ENCODE measurements at regions not wholly inside any gene's neighbourhood (a gene's known extent, or its start where the extent isn't known, plus 50 kb on each side); places are given as distances from the start of the nearest gene placed in this dataset.

DNA sequence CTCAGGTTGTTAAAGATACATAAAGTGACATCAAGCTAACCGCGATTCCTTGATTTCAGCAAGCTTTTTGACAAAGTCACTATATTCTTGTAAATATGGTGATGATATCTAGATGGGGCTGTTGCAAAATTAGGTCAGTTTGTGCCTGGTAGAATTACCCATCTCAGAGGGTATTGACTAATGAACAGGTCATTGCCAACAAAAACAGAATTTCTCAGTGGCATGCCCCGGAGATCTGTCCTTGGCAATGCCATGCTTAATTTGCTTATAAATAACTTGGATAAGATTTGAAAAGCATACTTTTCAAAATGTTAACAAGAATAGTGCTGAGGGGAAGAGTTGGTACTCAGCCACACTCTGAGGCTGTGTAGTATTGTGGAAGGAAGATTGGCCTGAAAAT is 783.3 kb upstream of the SEMA6A start:
- TF ChIP-seq, protein P1, sequence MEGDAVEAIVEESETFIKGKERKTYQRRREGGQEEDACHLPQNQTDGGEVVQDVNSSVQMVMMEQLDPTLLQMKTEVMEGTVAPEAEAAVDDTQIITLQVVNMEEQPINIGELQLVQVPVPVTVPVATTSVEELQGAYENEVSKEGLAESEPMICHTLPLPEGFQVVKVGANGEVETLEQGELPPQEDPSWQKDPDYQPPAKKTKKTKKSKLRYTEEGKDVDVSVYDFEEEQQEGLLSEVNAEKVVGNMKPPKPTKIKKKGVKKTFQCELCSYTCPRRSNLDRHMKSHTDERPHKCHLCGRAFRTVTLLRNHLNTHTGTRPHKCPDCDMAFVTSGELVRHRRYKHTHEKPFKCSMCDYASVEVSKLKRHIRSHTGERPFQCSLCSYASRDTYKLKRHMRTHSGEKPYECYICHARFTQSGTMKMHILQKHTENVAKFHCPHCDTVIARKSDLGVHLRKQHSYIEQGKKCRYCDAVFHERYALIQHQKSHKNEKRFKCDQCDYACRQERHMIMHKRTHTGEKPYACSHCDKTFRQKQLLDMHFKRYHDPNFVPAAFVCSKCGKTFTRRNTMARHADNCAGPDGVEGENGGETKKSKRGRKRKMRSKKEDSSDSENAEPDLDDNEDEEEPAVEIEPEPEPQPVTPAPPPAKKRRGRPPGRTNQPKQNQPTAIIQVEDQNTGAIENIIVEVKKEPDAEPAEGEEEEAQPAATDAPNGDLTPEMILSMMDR (conservative IDR thresholded peaks at IDR 0.05; ENCODE audit: low read depth in 2 of 2) = no peak
- TF ChIP-seq EZH2 (IDR thresholded peaks at IDR 0.05; ENCODE audit: low read depth, unreplicated experiment) (no peak), JUNB (IDR thresholded peaks at IDR 0.05; ENCODE audit: unreplicated experiment) (no peak), EZH2phosphoT487 (IDR thresholded peaks at IDR 0.05; ENCODE audit: unreplicated experiment) (no peak), POLR2AphosphoS5 (IDR thresholded peaks at IDR 0.05; ENCODE audit: low read depth) (no peak), CREB1 (CRISPR knock-in tag; IDR thresholded peaks at IDR 0.05; ENCODE audit: low read depth) (no peak), ZNF114 (CRISPR knock-in tag; IDR thresholded peaks at IDR 0.05) (no peak)
- TF ChIP-seq, protein P2, sequence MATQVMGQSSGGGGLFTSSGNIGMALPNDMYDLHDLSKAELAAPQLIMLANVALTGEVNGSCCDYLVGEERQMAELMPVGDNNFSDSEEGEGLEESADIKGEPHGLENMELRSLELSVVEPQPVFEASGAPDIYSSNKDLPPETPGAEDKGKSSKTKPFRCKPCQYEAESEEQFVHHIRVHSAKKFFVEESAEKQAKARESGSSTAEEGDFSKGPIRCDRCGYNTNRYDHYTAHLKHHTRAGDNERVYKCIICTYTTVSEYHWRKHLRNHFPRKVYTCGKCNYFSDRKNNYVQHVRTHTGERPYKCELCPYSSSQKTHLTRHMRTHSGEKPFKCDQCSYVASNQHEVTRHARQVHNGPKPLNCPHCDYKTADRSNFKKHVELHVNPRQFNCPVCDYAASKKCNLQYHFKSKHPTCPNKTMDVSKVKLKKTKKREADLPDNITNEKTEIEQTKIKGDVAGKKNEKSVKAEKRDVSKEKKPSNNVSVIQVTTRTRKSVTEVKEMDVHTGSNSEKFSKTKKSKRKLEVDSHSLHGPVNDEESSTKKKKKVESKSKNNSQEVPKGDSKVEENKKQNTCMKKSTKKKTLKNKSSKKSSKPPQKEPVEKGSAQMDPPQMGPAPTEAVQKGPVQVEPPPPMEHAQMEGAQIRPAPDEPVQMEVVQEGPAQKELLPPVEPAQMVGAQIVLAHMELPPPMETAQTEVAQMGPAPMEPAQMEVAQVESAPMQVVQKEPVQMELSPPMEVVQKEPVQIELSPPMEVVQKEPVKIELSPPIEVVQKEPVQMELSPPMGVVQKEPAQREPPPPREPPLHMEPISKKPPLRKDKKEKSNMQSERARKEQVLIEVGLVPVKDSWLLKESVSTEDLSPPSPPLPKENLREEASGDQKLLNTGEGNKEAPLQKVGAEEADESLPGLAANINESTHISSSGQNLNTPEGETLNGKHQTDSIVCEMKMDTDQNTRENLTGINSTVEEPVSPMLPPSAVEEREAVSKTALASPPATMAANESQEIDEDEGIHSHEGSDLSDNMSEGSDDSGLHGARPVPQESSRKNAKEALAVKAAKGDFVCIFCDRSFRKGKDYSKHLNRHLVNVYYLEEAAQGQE (IDR thresholded peaks at IDR 0.05; ENCODE audit: unreplicated experiment) = no peak

Measured in GM23338 (cell line).